Ovary (tissue), 7 donors: ENCODE measurements at regions not wholly inside any gene's neighbourhood (a gene's known extent, or its start where the extent isn't known, plus 50 kb on each side); places are given as distances from the start of the nearest gene placed in this dataset.
A peak's percentile ranks its signal among the peaks of the same experiment; 100 is the strongest.

ENCODE experiments used
- DNase-seq, 5 donors: peaks; one replicate each; pipeline ENCODE4 v3.0.0-alpha.2; 2019 to 2020
- H3K27ac ChIP-seq, 2 donors: fragments of 200-600 bp; one replicate each; pipeline versions ENCODE4 v1.5.1 to v1.8.0; 2019 to 2022
- H3K27me3 ChIP-seq: fragments of 200-600 bp; one replicate; pipeline ENCODE4 v1.8.0; 2022
- H3K36me3 ChIP-seq: fragments of 200-600 bp; sonication (generic); one replicate; pipeline ENCODE4 v1.5.1; 2019
- H3K4me1 ChIP-seq: one replicate; pipeline ENCODE4 v1.8.1; 2013; ENCODE audit warnings: mild to moderate bottlenecking, moderate library complexity; ENCODE audit not compliant: insufficient read depth
- H3K4me3 ChIP-seq: fragments of 200-600 bp; sonication (generic); one replicate; pipeline ENCODE4 v1.5.1; 2017
- H3K9me3 ChIP-seq, 2 donors: fragments of 200-600 bp in 1 of 2; sonication (generic) in 1 of 2; one replicate each; pipeline versions ENCODE4 v1.5.1 to v1.8.1; 2013 to 2019; ENCODE audit warnings: mild to moderate bottlenecking in 1 of 2, moderate library complexity in 1 of 2
- CTCF ChIP-seq, 3 donors: fragments of 450-650 bp in 2 of 3; fragments of 200-600 bp in 1 of 3; IDR thresholded peaks; one replicate each; pipeline versions ENCODE4 v1.5.1 to v1.8.0; 2016 to 2022; ENCODE audit warnings: antibody characterized with exemption in 3 of 3, mild to moderate bottlenecking in 1 of 3
- EP300 ChIP-seq: sonication (generic); formaldehyde crosslinking; IDR thresholded peaks from one replicate; pipeline ENCODE4 v1.6.1; 2017; ENCODE audit warnings: antibody characterized with exemption
- POLR2A ChIP-seq: fragments of 450-650 bp; IDR thresholded peaks from one replicate; pipeline ENCODE4 v1.6.1; 2017; ENCODE audit warnings: antibody characterized with exemption, mild to moderate bottlenecking, moderate library complexity
- WGBS, 3 donors: extraction: QIAGEN DNeasy Blood & Tissue Kit in 1 of 3; methylation state at CpG; one replicate each; pipeline versions ENCODE4 v1.1.5 to v1.1.7; 2013 to 2017; 5-methylcytosine and 5-hydroxymethylcytosine counted together
- intact Hi-C, 4 donors: fragments of 100-400 bp; cut with DNase I; formaldehyde crosslinking; loops; one replicate each; pipeline versions ENCODE4 v1.11.0 to v1.15.1; 2022 to 2023
- donor health status: DM: no; HTN: no; CAD: no; lungs with moderate emphysema.
- donor health status: DM: no; HTN: no; CAD: no.
- donor health status: Bipolar disorder and iron deficiency.
- donor health status: DM: no; HTN: no; CAD: no.
- donor health status: DM: yes; HTN: yes; CAD: no.

- Histone ChIP-seq H3K4me3 (no peak overlapping the region), H3K27me3 (no peaks in the 10 kb centered on the region), H3K4me1 (peaks cover 10% of the 10 kb centered on the region), H3K36me3 (no peaks in the 10 kb centered on the region), H3K9me3 (no peaks in the 10 kb centered on the region), H3K27ac (peak overlapping the region in 1 of 2 donors; percentile 78)
- no peak for TF ChIP-seq CTCF (IDR thresholded peaks at IDR 0.05)
- no peak for TF ChIP-seq POLR2A
- no peak for TF ChIP-seq EP300
- WGBS, 3 donors = 3 to 11% (median 10%) methylated on average over 2 of the region's 2 CpGs
- intact Hi-C loops = loop anchor here in 1 of 4 donors (10.0 kb wide), 1 partner anchor 306 kb away; the partner anchor contains the start of gene TMEM200A
- no peak for DNase-seq
Observed at GRCh38 chr6:130671119-130671518, 156.1 kb upstream of the SMLR1 start.

GRCh38 chr6:130671577-130671976, 155.6 kb upstream of the SMLR1 start:
- Histone ChIP-seq H3K4me3 (no peak overlapping the region), H3K9me3 (no peaks in the 10 kb centered on the region), H3K27ac (peak overlapping the region; percentile 34 to 78), H3K4me1 (peaks cover 12% of the 10 kb centered on the region), H3K36me3 (no peaks in the 10 kb centered on the region), H3K27me3 (no peaks in the 10 kb centered on the region)
- intact Hi-C loops = loop anchor here in 1 of 4 donors (10.0 kb wide), 1 partner anchor 307 kb away; the partner anchor contains the start of gene TMEM200A
- TF ChIP-seq POLR2A (no peak), CTCF (IDR thresholded peaks at IDR 0.05) (no peak), EP300 (no peak)
- DNase-seq = peak; percentile 62 to 76 (median 68)
- WGBS, 3 donors = 20 to 23% (median 20%) methylated on average over 11 of the region's 11 CpGs

- H3K4me1 ChIP-seq = peaks cover 12% of the 10 kb centered on the region
- no peaks in the 10 kb centered on the region for H3K27me3 ChIP-seq
- peak overlapping the region; percentile 34 to 78 for H3K27ac ChIP-seq
- H3K36me3 ChIP-seq = no peaks in the 10 kb centered on the region
- 89 to 94% (median 91%) methylated on average over 6 of the region's 6 CpGs for WGBS, 3 donors
- intact Hi-C loops = loop anchor here in 1 of 4 donors (10.0 kb wide), 1 partner anchor 307 kb away; the partner anchor contains the start of gene TMEM200A
- no peak for TF ChIP-seq CTCF (IDR thresholded peaks at IDR 0.05)
- TF ChIP-seq POLR2A = no peak
- TF ChIP-seq EP300 = no peak
- H3K9me3 ChIP-seq = no peaks in the 10 kb centered on the region
- no peak overlapping the region for H3K4me3 ChIP-seq
- no peak for DNase-seq
Observed at GRCh38 chr6:130672153-130672552, 155.1 kb upstream of the SMLR1 start.

GRCh38 chr6:130674604-130675003, 152.6 kb upstream of the SMLR1 start:
- TF ChIP-seq CTCF (IDR thresholded peaks at IDR 0.05) (no peak), EP300 (no peak), POLR2A (no peak)
- H3K4me3 ChIP-seq = no peak overlapping the region
- H3K9me3 ChIP-seq = no peaks in the 10 kb centered on the region
- no peak for DNase-seq
- H3K27ac ChIP-seq = no peak overlapping the region
- H3K4me1 ChIP-seq = peaks cover 12% of the 10 kb centered on the region
- intact Hi-C loops = loop anchor here in 1 of 4 donors (10.0 kb wide), 1 partner anchor 310 kb away; the partner anchor contains the start of gene TMEM200A
- no peaks in the 10 kb centered on the region for H3K36me3 ChIP-seq
- H3K27me3 ChIP-seq = no peaks in the 10 kb centered on the region
